ENCODE measurements at regions not wholly inside any gene's neighbourhood (a gene's known extent, or its start where the extent isn't known, plus 50 kb on each side); places are given as distances from the start of the nearest gene placed in this dataset.

GRCh38 chr2:17282826-17283225 is 235.4 kb downstream of the RAD51AP2 start:
- H3K27ac ChIP-seq (ENCODE audit: low read depth in 1 of 2, low read length in 2 of 2) = no peak overlapping the region
- Mint-ChIP-seq H3K4me1 (ENCODE audit: low read depth) (no peaks in the 10 kb centered on the region), H3K27ac (no peak overlapping the region), H3K9me3 (peaks cover 2% of the 10 kb centered on the region), H3K36me3 (ENCODE audit: low read depth) (no peaks in the 10 kb centered on the region), H3K4me3 (no peak overlapping the region), H3K27me3 (no peaks in the 10 kb centered on the region)
- DNase-seq (no peak), ATAC-seq (ENCODE audit: poor library complexity) (no peak)
- no peak for TF ChIP-seq CTCF (IDR thresholded peaks at IDR 0.05)
- no peak overlapping the region for H3K4me3 ChIP-seq (ENCODE audit: low read length)
- ChIA-PET CTCF (no interaction called here), POLR2A (no interaction called here)
- H3K4me1 ChIP-seq (ENCODE audit: insufficient read depth, low read length) = no peaks in the 10 kb centered on the region
- no peaks in the 10 kb centered on the region for H3K27me3 ChIP-seq (ENCODE audit: control insufficient read depth in 1 of 2, insufficient read depth in 2 of 2, low read length in 2 of 2)
- H3K36me3 ChIP-seq (ENCODE audit: insufficient read depth, low read length) = no peaks in the 10 kb centered on the region
- no peaks in the 10 kb centered on the region for H3K9me3 ChIP-seq (ENCODE audit: control insufficient read depth in 1 of 2, insufficient read depth in 1 of 2, low read length in 2 of 2)
- intact Hi-C loops (cut with DNase I, micrococcal nuclease) = no loop called here

- no peak overlapping the region for H3K27ac ChIP-seq (ENCODE audit: low read depth in 1 of 2, low read length in 2 of 2)
- H3K36me3 Mint-ChIP-seq (ENCODE audit: low read depth) = no peaks in the 10 kb centered on the region
- no peak for TF ChIP-seq CTCF (IDR thresholded peaks at IDR 0.05)
- no peak overlapping the region for H3K4me3 Mint-ChIP-seq
- H3K4me3 ChIP-seq (ENCODE audit: low read length) = no peak overlapping the region
- POLR2A ChIA-PET = no interaction called here
- H3K4me1 Mint-ChIP-seq (ENCODE audit: low read depth) = no peaks in the 10 kb centered on the region
- ATAC-seq (ENCODE audit: poor library complexity) = no peak
- H3K27ac Mint-ChIP-seq = no peak overlapping the region
- peaks cover 2% of the 10 kb centered on the region for H3K9me3 Mint-ChIP-seq
- H3K36me3 ChIP-seq (ENCODE audit: insufficient read depth, low read length) = no peaks in the 10 kb centered on the region
- DNase-seq = no peak
- CTCF ChIA-PET = no interaction called here
- H3K4me1 ChIP-seq (ENCODE audit: insufficient read depth, low read length) = no peaks in the 10 kb centered on the region
- intact Hi-C loops (cut with DNase I, micrococcal nuclease) = no loop called here
- H3K9me3 ChIP-seq (ENCODE audit: control insufficient read depth in 1 of 2, insufficient read depth in 1 of 2, low read length in 2 of 2) = no peaks in the 10 kb centered on the region
- H3K27me3 ChIP-seq (ENCODE audit: control insufficient read depth in 1 of 2, insufficient read depth in 2 of 2, low read length in 2 of 2) = no peaks in the 10 kb centered on the region
- H3K27me3 Mint-ChIP-seq = no peaks in the 10 kb centered on the region
These were observed 236.0 kb downstream of the RAD51AP2 start for GRCh38 chr2:17282245-17282644.

- no peaks in the 10 kb centered on the region for H3K36me3 Mint-ChIP-seq (ENCODE audit: low read depth)
- no peak overlapping the region for H3K27ac Mint-ChIP-seq
- H3K36me3 ChIP-seq (ENCODE audit: insufficient read depth, low read length) = no peaks in the 10 kb centered on the region
These were observed 242.0 kb downstream of the RAD51AP2 start for GRCh38 chr2:17276220-17276619.

More at GRCh38 chr2:17276220-17276619, 242.0 kb downstream of the RAD51AP2 start:
- ChIA-PET CTCF (no interaction called here), POLR2A (no interaction called here)
- no peak for TF ChIP-seq CTCF (IDR thresholded peaks at IDR 0.05)
- H3K27me3 Mint-ChIP-seq = no peaks in the 10 kb centered on the region
- ATAC-seq (ENCODE audit: poor library complexity) (no peak), DNase-seq (no peak)
- H3K9me3 Mint-ChIP-seq = no peaks in the 10 kb centered on the region
- H3K27ac ChIP-seq (ENCODE audit: low read depth in 1 of 2, low read length in 2 of 2) = no peak overlapping the region
- H3K4me1 ChIP-seq (ENCODE audit: insufficient read depth, low read length) = no peaks in the 10 kb centered on the region
- intact Hi-C loops (cut with DNase I, micrococcal nuclease) = no loop called here
- no peaks in the 10 kb centered on the region for H3K27me3 ChIP-seq (ENCODE audit: control insufficient read depth in 1 of 2, insufficient read depth in 2 of 2, low read length in 2 of 2)
- H3K4me3 Mint-ChIP-seq = no peak overlapping the region
- no peak overlapping the region for H3K4me3 ChIP-seq (ENCODE audit: low read length)
- no peaks in the 10 kb centered on the region for H3K9me3 ChIP-seq (ENCODE audit: control insufficient read depth in 1 of 2, insufficient read depth in 1 of 2, low read length in 2 of 2)
- H3K4me1 Mint-ChIP-seq (ENCODE audit: low read depth) = no peaks in the 10 kb centered on the region
